ENCODE measurements at regions not wholly inside any gene's neighbourhood (a gene's known extent, or its start where the extent isn't known, plus 50 kb on each side); places are given as distances from the start of the nearest gene placed in this dataset.

DNA sequence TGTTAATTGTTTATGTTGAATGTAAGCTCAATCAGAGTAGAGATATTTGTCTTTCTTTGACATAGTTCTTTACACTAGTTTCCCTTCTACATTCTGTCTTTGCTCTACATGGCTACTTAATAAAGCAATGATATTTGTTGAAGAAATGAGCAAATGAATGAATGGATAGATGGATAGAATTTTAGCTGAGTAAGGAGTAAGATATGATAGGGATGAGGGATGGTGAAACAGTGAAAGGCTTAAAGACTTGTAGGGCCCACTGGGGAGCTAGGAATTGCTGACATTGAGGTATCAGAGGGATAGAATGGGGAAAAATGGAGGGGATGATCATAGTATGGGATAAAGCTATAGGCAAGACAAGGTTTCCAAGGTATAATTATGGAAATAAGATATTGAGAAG is 361.6 kb upstream of the SPHKAP start:
- Histone ChIP-seq H3F3A (ENCODE audit: insufficient read depth, low read length) (no peaks in the 10 kb centered on the region), H3K4me1 (ENCODE audit: insufficient read depth, low read length, severe bottlenecking) (no peaks in the 10 kb centered on the region), H3K9me3 (ENCODE audit: low read length) (no peaks in the 10 kb centered on the region), H3K9ac (ENCODE audit: low read length) (no peak overlapping the region), H3K4me2 (ENCODE audit: low read length) (no peak overlapping the region), H3K27ac (ENCODE audit: low read depth, low read length, poor library complexity, severe bottlenecking) (no peak overlapping the region), H2AFZ (ENCODE audit: low read length) (no peak overlapping the region), H4K20me1 (ENCODE audit: insufficient read depth, low read length) (no peaks in the 10 kb centered on the region), H3K4me3 (ENCODE audit: low read depth, low read length, poor library complexity, severe bottlenecking) (no peak overlapping the region), H3K36me3 (ENCODE audit: insufficient read depth, low read length) (no peaks in the 10 kb centered on the region), H3K79me2 (ENCODE audit: insufficient read depth, low read length) (no peaks in the 10 kb centered on the region), H3K9me2 (ENCODE audit: low read depth, low read length) (no peaks in the 10 kb centered on the region), H3K27me3 (ENCODE audit: insufficient read depth, low read length) (no peaks in the 10 kb centered on the region)
- TF ChIP-seq, protein P1, sequence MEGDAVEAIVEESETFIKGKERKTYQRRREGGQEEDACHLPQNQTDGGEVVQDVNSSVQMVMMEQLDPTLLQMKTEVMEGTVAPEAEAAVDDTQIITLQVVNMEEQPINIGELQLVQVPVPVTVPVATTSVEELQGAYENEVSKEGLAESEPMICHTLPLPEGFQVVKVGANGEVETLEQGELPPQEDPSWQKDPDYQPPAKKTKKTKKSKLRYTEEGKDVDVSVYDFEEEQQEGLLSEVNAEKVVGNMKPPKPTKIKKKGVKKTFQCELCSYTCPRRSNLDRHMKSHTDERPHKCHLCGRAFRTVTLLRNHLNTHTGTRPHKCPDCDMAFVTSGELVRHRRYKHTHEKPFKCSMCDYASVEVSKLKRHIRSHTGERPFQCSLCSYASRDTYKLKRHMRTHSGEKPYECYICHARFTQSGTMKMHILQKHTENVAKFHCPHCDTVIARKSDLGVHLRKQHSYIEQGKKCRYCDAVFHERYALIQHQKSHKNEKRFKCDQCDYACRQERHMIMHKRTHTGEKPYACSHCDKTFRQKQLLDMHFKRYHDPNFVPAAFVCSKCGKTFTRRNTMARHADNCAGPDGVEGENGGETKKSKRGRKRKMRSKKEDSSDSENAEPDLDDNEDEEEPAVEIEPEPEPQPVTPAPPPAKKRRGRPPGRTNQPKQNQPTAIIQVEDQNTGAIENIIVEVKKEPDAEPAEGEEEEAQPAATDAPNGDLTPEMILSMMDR (IDR thresholded peaks at IDR 0.05; ENCODE audit: low read length), result no peak

DNA sequence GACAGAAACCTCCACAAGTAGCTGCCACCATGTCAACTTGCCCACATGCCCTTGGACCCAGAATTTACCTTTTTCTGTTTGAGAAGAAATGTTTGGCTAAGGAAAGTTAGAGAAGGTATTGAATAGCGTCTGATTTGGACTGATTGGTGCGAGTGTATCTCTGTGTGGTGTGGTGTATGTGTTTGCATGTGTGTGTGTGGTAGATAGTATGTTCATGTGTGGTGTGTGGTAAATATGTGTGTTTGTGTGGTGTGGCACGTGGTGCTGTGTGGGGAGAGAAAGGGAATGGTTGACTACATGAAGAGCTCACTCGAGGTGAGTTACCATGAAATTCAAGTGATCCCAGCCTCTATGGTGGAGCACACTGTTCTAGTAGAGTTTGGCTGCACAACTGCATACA is 360.8 kb upstream of the SPHKAP start:
- H3K9ac ChIP-seq (ENCODE audit: low read length), result no peak overlapping the region
- no peak for TF ChIP-seq EZH2 (IDR thresholded peaks at IDR 0.05; ENCODE audit: borderline replicate concordance, low read length)
- TF ChIP-seq, protein P1 (IDR thresholded peaks at IDR 0.05; ENCODE audit: low read length), result no peak
- no peak overlapping the region for H2AFZ ChIP-seq (ENCODE audit: low read length)
- no peaks in the 10 kb centered on the region for H3K4me1 ChIP-seq (ENCODE audit: insufficient read depth, low read length, severe bottlenecking)
- no peaks in the 10 kb centered on the region for H3K36me3 ChIP-seq (ENCODE audit: insufficient read depth, low read length)
- no peaks in the 10 kb centered on the region for H3K9me3 ChIP-seq (ENCODE audit: low read length)
- no peak overlapping the region for H3K4me2 ChIP-seq (ENCODE audit: low read length)
- no peaks in the 10 kb centered on the region for H3F3A ChIP-seq (ENCODE audit: insufficient read depth, low read length)
- H4K20me1 ChIP-seq (ENCODE audit: insufficient read depth, low read length), result no peaks in the 10 kb centered on the region
- H3K9me2 ChIP-seq (ENCODE audit: low read depth, low read length), result no peaks in the 10 kb centered on the region
- no peak overlapping the region for H3K27ac ChIP-seq (ENCODE audit: low read depth, low read length, poor library complexity, severe bottlenecking)
- no peak overlapping the region for H3K4me3 ChIP-seq (ENCODE audit: low read depth, low read length, poor library complexity, severe bottlenecking)
- H3K27me3 ChIP-seq (ENCODE audit: insufficient read depth, low read length), result no peaks in the 10 kb centered on the region
- H3K79me2 ChIP-seq (ENCODE audit: insufficient read depth, low read length), result no peaks in the 10 kb centered on the region

DNA sequence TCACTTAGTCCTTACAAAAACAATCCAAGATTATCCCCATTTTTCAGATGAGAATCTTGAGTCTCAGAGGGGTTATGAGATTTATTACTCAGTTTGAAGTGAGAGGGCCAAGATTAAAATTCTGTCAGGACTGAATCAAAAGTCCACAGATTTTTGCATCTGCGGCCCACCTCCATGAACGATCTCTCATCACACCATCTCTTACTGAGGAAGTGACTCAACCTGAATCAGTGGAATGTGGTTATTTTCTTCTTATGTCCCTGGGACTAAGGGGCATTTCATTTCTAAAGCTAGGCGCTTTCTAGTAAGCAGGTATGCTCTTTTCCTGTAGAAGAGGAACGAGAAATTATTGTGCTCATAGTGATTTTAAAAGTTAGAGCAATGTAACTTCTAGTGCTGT is 360.3 kb upstream of the SPHKAP start:
- no peaks in the 10 kb centered on the region for H3K36me3 ChIP-seq (ENCODE audit: insufficient read depth, low read length)
- H3K27me3 ChIP-seq (ENCODE audit: insufficient read depth, low read length), result no peaks in the 10 kb centered on the region
- H3K9me2 ChIP-seq (ENCODE audit: low read depth, low read length), result no peaks in the 10 kb centered on the region
- no peak for TF ChIP-seq EZH2 (IDR thresholded peaks at IDR 0.05; ENCODE audit: borderline replicate concordance, low read length)
- TF ChIP-seq, protein P1 (IDR thresholded peaks at IDR 0.05; ENCODE audit: low read length), result no peak
- H3K4me1 ChIP-seq (ENCODE audit: insufficient read depth, low read length, severe bottlenecking), result no peaks in the 10 kb centered on the region
- H3K9me3 ChIP-seq (ENCODE audit: low read length), result no peaks in the 10 kb centered on the region
- H2AFZ ChIP-seq (ENCODE audit: low read length), result no peak overlapping the region
- H3K79me2 ChIP-seq (ENCODE audit: insufficient read depth, low read length), result no peaks in the 10 kb centered on the region
- H3K4me2 ChIP-seq (ENCODE audit: low read length), result no peak overlapping the region
- no peak overlapping the region for H3K9ac ChIP-seq (ENCODE audit: low read length)
- no peaks in the 10 kb centered on the region for H4K20me1 ChIP-seq (ENCODE audit: insufficient read depth, low read length)
- no peaks in the 10 kb centered on the region for H3F3A ChIP-seq (ENCODE audit: insufficient read depth, low read length)
- H3K4me3 ChIP-seq (ENCODE audit: low read depth, low read length, poor library complexity, severe bottlenecking), result no peak overlapping the region
- H3K27ac ChIP-seq (ENCODE audit: low read depth, low read length, poor library complexity, severe bottlenecking), result no peak overlapping the region
